ENCODE measurements at regions not wholly inside any gene's neighbourhood (a gene's known extent, or its start where the extent isn't known, plus 50 kb on each side); places are given as distances from the start of the nearest gene placed in this dataset.
"Not testable (repeated sequence)": the region's sequence is repeated elsewhere in the genome, so short reads cannot be mapped to it uniquely, and the experiment has no call there.

- TF ChIP-seq EZH2 (IDR thresholded peaks at IDR 0.05; ENCODE audit: low read length, missing control alignments) = no peak
- TF ChIP-seq, protein P1, sequence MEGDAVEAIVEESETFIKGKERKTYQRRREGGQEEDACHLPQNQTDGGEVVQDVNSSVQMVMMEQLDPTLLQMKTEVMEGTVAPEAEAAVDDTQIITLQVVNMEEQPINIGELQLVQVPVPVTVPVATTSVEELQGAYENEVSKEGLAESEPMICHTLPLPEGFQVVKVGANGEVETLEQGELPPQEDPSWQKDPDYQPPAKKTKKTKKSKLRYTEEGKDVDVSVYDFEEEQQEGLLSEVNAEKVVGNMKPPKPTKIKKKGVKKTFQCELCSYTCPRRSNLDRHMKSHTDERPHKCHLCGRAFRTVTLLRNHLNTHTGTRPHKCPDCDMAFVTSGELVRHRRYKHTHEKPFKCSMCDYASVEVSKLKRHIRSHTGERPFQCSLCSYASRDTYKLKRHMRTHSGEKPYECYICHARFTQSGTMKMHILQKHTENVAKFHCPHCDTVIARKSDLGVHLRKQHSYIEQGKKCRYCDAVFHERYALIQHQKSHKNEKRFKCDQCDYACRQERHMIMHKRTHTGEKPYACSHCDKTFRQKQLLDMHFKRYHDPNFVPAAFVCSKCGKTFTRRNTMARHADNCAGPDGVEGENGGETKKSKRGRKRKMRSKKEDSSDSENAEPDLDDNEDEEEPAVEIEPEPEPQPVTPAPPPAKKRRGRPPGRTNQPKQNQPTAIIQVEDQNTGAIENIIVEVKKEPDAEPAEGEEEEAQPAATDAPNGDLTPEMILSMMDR (conservative IDR thresholded peaks at IDR 0.05 in 1 of 2, IDR thresholded peaks at IDR 0.05 in 1 of 2; ENCODE audit: low read depth in 1 of 2, low read length in 2 of 2) = no peak
- no peak for DNase-seq (ENCODE audit: low read depth in 2 of 2)
- H3K4me3 ChIP-seq (replicated peaks in 1 of 4; ENCODE audit: control extremely low read depth in 1 of 4, insufficient read depth in 1 of 4, low read depth in 3 of 4, low read length in 4 of 4) = no peak overlapping the region
- H3K27ac ChIP-seq (ENCODE audit: insufficient read depth, low read length) = no peak overlapping the region
- H3K4me1 ChIP-seq (ENCODE audit: control insufficient read depth, extremely low read depth, insufficient read depth, low read length) = no peaks in the 10 kb centered on the region
- no peak overlapping the region for H3K9ac ChIP-seq (ENCODE audit: insufficient read depth, low read length)
- no peaks in the 10 kb centered on the region for H3K27me3 ChIP-seq (ENCODE audit: control insufficient read depth, insufficient read depth, low read length)
- H3K36me3 ChIP-seq (ENCODE audit: control insufficient read depth, insufficient read depth, low read length) = no peaks in the 10 kb centered on the region
- H3K9me3 ChIP-seq (ENCODE audit: control insufficient read depth, insufficient read depth, low read depth, low read length) = no peaks in the 10 kb centered on the region
- no peak overlapping the region for H3K4me2 ChIP-seq (ENCODE audit: extremely low read depth, insufficient read depth, low read length)
- no peak overlapping the region for H2AFZ ChIP-seq (ENCODE audit: low read length)
- H3K79me2 ChIP-seq (ENCODE audit: control insufficient read depth, insufficient read depth, low read length) = no peaks in the 10 kb centered on the region
- H4K20me1 ChIP-seq (ENCODE audit: control insufficient read depth, extremely low read depth, insufficient read depth, low read length) = no peaks in the 10 kb centered on the region
Measured at GRCh38 chr5:93221773-93222172, 359.2 kb downstream of the NR2F1-AS1 start.

DNA sequence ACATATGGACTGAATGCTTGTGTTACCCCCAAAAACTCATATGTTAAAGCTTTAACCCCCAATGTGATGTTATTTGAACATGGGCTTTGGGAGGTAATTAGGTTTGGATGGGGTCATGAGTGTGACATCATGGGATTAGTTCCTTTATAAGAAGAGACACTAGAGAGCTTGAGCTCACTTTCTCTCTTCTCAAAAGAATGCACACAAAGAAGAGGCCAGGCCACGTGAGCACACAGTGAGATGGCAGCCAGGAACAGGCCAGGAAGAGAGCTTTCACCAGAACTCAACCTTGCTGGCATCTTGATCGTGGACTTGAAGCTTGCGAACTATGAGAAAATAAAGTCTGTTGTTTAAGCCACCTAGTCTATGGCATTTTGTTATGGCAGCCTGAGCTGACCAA, 360.6 kb downstream of the NR2F1-AS1 start:
- no peak overlapping the region for H3K9ac ChIP-seq (ENCODE audit: insufficient read depth, low read length)
- H2AFZ ChIP-seq (ENCODE audit: low read length) = no peak overlapping the region
- H3K36me3 ChIP-seq (ENCODE audit: control insufficient read depth, insufficient read depth, low read length) = no peaks in the 10 kb centered on the region
- no peak overlapping the region for H3K27ac ChIP-seq (ENCODE audit: insufficient read depth, low read length)
- H3K4me1 ChIP-seq (ENCODE audit: control insufficient read depth, extremely low read depth, insufficient read depth, low read length) = no peaks in the 10 kb centered on the region
- H3K79me2 ChIP-seq (ENCODE audit: control insufficient read depth, insufficient read depth, low read length) = no peaks in the 10 kb centered on the region
- H3K9me3 ChIP-seq (ENCODE audit: control insufficient read depth, insufficient read depth, low read depth, low read length) = no peaks in the 10 kb centered on the region
- H4K20me1 ChIP-seq (ENCODE audit: control insufficient read depth, extremely low read depth, insufficient read depth, low read length) = no peaks in the 10 kb centered on the region
- H3K4me2 ChIP-seq (ENCODE audit: extremely low read depth, insufficient read depth, low read length) = no peak overlapping the region
- DNase-seq (ENCODE audit: low read depth in 2 of 2) = no peak
- TF ChIP-seq, protein P1 (conservative IDR thresholded peaks at IDR 0.05 in 1 of 2, IDR thresholded peaks at IDR 0.05 in 1 of 2; ENCODE audit: low read depth in 1 of 2, low read length in 2 of 2) = no peak
- TF ChIP-seq EZH2 (IDR thresholded peaks at IDR 0.05; ENCODE audit: low read length, missing control alignments) = no peak
- no peaks in the 10 kb centered on the region for H3K27me3 ChIP-seq (ENCODE audit: control insufficient read depth, insufficient read depth, low read length)
- H3K4me3 ChIP-seq (replicated peaks in 1 of 4; ENCODE audit: control extremely low read depth in 1 of 4, insufficient read depth in 1 of 4, low read depth in 3 of 4, low read length in 4 of 4) = no peak overlapping the region

GRCh38 chr5:93219641-93220145, 361.3 kb downstream of the NR2F1-AS1 start:
- no peak for TF ChIP-seq EZH2 (IDR thresholded peaks at IDR 0.05; ENCODE audit: low read length, missing control alignments)
- TF ChIP-seq, protein P1 (conservative IDR thresholded peaks at IDR 0.05 in 1 of 2, IDR thresholded peaks at IDR 0.05 in 1 of 2; ENCODE audit: low read depth in 1 of 2, low read length in 2 of 2) = no peak
- Histone ChIP-seq H3K79me2 (ENCODE audit: control insufficient read depth, insufficient read depth, low read length) (no peaks in the 10 kb centered on the region), H3K9ac (ENCODE audit: insufficient read depth, low read length) (no peak overlapping the region), H4K20me1 (ENCODE audit: control insufficient read depth, extremely low read depth, insufficient read depth, low read length) (no peaks in the 10 kb centered on the region), H3K36me3 (ENCODE audit: control insufficient read depth, insufficient read depth, low read length) (no peaks in the 10 kb centered on the region), H3K4me3 (replicated peaks in 1 of 4; ENCODE audit: control extremely low read depth in 1 of 4, insufficient read depth in 1 of 4, low read depth in 3 of 4, low read length in 4 of 4) (no peak overlapping the region), H2AFZ (ENCODE audit: low read length) (no peak overlapping the region), H3K4me1 (ENCODE audit: control insufficient read depth, extremely low read depth, insufficient read depth, low read length) (no peaks in the 10 kb centered on the region), H3K27ac (ENCODE audit: insufficient read depth, low read length) (no peak overlapping the region), H3K27me3 (ENCODE audit: control insufficient read depth, insufficient read depth, low read length) (no peaks in the 10 kb centered on the region), H3K9me3 (ENCODE audit: control insufficient read depth, insufficient read depth, low read depth, low read length) (no peaks in the 10 kb centered on the region), H3K4me2 (ENCODE audit: extremely low read depth, insufficient read depth, low read length) (no peak overlapping the region)
- peak in 1 of 2 donors; percentile 17 for DNase-seq (ENCODE audit: low read depth in 2 of 2)

GRCh38 chr5:93213111-93213794, 367.8 kb downstream of the NR2F1-AS1 start:
- not testable (repeated sequence) for H3K36me3 ChIP-seq (ENCODE audit: control insufficient read depth, insufficient read depth, low read length); H3K4me1 ChIP-seq (ENCODE audit: control insufficient read depth, extremely low read depth, insufficient read depth, low read length); H4K20me1 ChIP-seq (ENCODE audit: control insufficient read depth, extremely low read depth, insufficient read depth, low read length); H3K79me2 ChIP-seq (ENCODE audit: control insufficient read depth, insufficient read depth, low read length); H3K27ac ChIP-seq (ENCODE audit: insufficient read depth, low read length); H3K9ac ChIP-seq (ENCODE audit: insufficient read depth, low read length); H2AFZ ChIP-seq (ENCODE audit: low read length); H3K27me3 ChIP-seq (ENCODE audit: control insufficient read depth, insufficient read depth, low read length); H3K4me2 ChIP-seq (ENCODE audit: extremely low read depth, insufficient read depth, low read length); H3K9me3 ChIP-seq (ENCODE audit: control insufficient read depth, insufficient read depth, low read depth, low read length); H3K4me3 ChIP-seq (replicated peaks in 1 of 4; ENCODE audit: control extremely low read depth in 1 of 4, insufficient read depth in 1 of 4, low read depth in 3 of 4, low read length in 4 of 4); DNase-seq (ENCODE audit: low read depth in 2 of 2)

All from fibroblast of lung (primary cell).